GM23248 (cell line): ENCODE measurements at regions not wholly inside any gene's neighbourhood (a gene's known extent, or its start where the extent isn't known, plus 50 kb on each side); places are given as distances from the start of the nearest gene placed in this dataset.

ENCODE experiments used
- DNase-seq: peaks from one replicate; pipeline ENCODE4 v3.0.0-alpha.2; 2015
- H2AFZ ChIP-seq: fragments of 200-600 bp; sonication (generic); 2 replicates; pipeline ENCODE4 v1.6.1; 2016; ENCODE audit warnings: antibody characterized with exemption
- H3F3A ChIP-seq: fragments of 200-600 bp; sonication (generic); 2 replicates; pipeline ENCODE4 v1.6.1; 2016; ENCODE audit warnings: mild to moderate bottlenecking, antibody characterized with exemption, mixed run types; ENCODE audit not compliant: insufficient read depth
- H3K27ac ChIP-seq: fragments of 200-600 bp; sonication (generic); 2 replicates; pipeline ENCODE4 v1.5.1; 2016; ENCODE audit warnings: mild to moderate bottlenecking
- H3K27me3 ChIP-seq: fragments of 200-600 bp; sonication (generic); replicated peaks from 2 replicates; pipeline ENCODE4 v1.6.1; 2016; ENCODE audit warnings: mild to moderate bottlenecking; ENCODE audit not compliant: insufficient read depth
- H3K36me3 ChIP-seq: fragments of 200-600 bp; sonication (generic); 2 replicates; pipeline ENCODE4 v1.6.1; 2016; ENCODE audit warnings: low read depth, mild to moderate bottlenecking
- H3K4me1 ChIP-seq: fragments of 200-600 bp; sonication (generic); 2 replicates; pipeline ENCODE4 v1.6.1; 2016; ENCODE audit warnings: mild to moderate bottlenecking; ENCODE audit not compliant: insufficient read depth
- H3K4me2 ChIP-seq: fragments of 200-600 bp; sonication (generic); one replicate; pipeline ENCODE4 v1.6.1; 2016; ENCODE audit warnings: mild to moderate bottlenecking; ENCODE audit not compliant: unreplicated experiment
- H3K4me3 ChIP-seq: fragments of 200-600 bp; sonication (generic); 2 replicates; pipeline ENCODE4 v1.5.1; 2016; ENCODE audit warnings: mild to moderate bottlenecking
- H3K79me2 ChIP-seq: fragments of 200-600 bp; sonication (generic); 2 replicates; pipeline ENCODE4 v1.6.1; 2016; ENCODE audit warnings: mild to moderate bottlenecking; ENCODE audit not compliant: insufficient read depth
- H3K9ac ChIP-seq: fragments of 200-600 bp; sonication (generic); 2 replicates; pipeline ENCODE4 v1.6.1; 2016; ENCODE audit warnings: mild to moderate bottlenecking
- H3K9me2 ChIP-seq: fragments of 200-600 bp; sonication (generic); 2 replicates; pipeline ENCODE4 v1.6.1; 2016; ENCODE audit warnings: mixed run types, mild to moderate bottlenecking, moderate library complexity; ENCODE audit not compliant: insufficient read depth
- H3K9me3 ChIP-seq: fragments of 200-600 bp; sonication (generic); one replicate; pipeline ENCODE4 v1.6.1; 2017; ENCODE audit warnings: low read depth
- H4K20me1 ChIP-seq: fragments of 200-600 bp; sonication (generic); 2 replicates; pipeline ENCODE4 v1.6.0; 2016; ENCODE audit not compliant: insufficient read depth
- EZH2 ChIP-seq: fragments of 200-600 bp; sonication (generic); IDR thresholded peaks from 2 replicates; pipeline ENCODE4 v1.6.1; 2018; ENCODE audit warnings: antibody characterized with exemption, mild to moderate bottlenecking; ENCODE audit not compliant: insufficient read depth, poor library complexity, severe bottlenecking
- EZH2phosphoT487 ChIP-seq: fragments of 200-600 bp; sonication (generic); IDR thresholded peaks from 2 replicates; pipeline ENCODE4 v1.6.1; 2018; ENCODE audit warnings: antibody characterized with exemption, moderate library complexity, mild to moderate bottlenecking, low read depth; ENCODE audit not compliant: insufficient read depth
- WGBS, 2 experiments: methylation state at CpG; one replicate each; pipeline ENCODE4 v1.1.6; 2015 to 2017; ENCODE audit warnings: low lambda C conversion rate in 2 of 2, low coverage in 1 of 2; ENCODE audit errors: missing lambda C conversion rate in 2 of 2; 5-methylcytosine and 5-hydroxymethylcytosine counted together
- in situ Hi-C: fragments of 300-500 bp; cut with MboI; formaldehyde crosslinking; loops from 2 replicates; pipeline ENCODE4 v1.15.0; 2020

DNA sequence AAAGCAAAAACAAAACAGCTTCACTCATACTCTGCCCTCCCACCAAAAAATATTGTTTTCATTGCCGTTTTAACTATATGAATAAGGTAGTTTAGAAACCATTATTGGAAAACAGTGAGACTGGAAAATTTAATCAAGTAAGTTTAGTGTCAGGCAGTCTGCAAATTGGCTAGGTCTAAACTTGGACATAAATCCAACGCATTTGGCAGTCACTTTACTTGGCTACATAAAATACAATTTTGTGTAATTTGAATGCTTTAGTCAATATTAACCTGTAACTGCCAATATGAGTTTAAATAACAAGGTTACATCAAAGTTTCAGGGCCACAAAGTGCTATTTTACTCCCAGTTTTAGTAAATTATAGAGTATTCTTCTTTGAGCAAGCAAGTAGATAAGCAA, 202.3 kb upstream of the SLC38A2 start:
- no peaks in the 10 kb centered on the region for H3K79me2 ChIP-seq
- peaks cover 5% of the 10 kb centered on the region; the same call in 1 of the 2 replicates for H3F3A ChIP-seq
- H3K27ac ChIP-seq, result no peak overlapping the region
- H3K9me2 ChIP-seq, result no peaks in the 10 kb centered on the region
- in situ Hi-C loops, result no loop called here
- no peaks in the 10 kb centered on the region for H3K27me3 ChIP-seq
- H3K36me3 ChIP-seq, result no peaks in the 10 kb centered on the region
- H3K4me3 ChIP-seq, result no peak overlapping the region
- H3K9me3 ChIP-seq, result no peaks in the 10 kb centered on the region
- WGBS, 2 experiments, result 20 to 24% methylated on average over 2 of the region's 2 CpGs
- no peak overlapping the region; the same call in 1 of the 2 replicates for H2AFZ ChIP-seq
- TF ChIP-seq EZH2 (no peak), EZH2phosphoT487 (no peak)
- no peak overlapping the region for H3K9ac ChIP-seq
- no peak for DNase-seq
- no peak overlapping the region for H3K4me2 ChIP-seq
- H4K20me1 ChIP-seq, result no peaks in the 10 kb centered on the region
- H3K4me1 ChIP-seq, result peaks cover 15% of the 10 kb centered on the region

DNA sequence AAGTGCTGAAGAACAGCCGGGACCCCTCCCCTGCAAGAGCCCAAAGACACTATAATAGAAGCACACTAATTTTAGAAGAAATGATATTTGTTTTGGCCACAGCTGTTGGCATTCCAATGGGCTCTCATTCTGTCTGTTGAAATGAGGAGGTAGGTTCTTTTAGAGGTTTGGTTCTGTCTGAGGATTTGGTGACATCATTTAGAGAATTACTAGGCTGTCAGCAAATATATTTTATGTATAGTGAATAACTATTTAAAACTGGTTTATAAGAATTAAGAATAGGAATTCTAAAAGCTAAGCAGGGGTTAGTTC, 200.7 kb upstream of the SLC38A2 start:
- 7 to 13% methylated on average over 1 of the region's 1 CpG for WGBS, 2 experiments
- TF ChIP-seq EZH2, result no peak
- TF ChIP-seq EZH2phosphoT487, result no peak
- H3K36me3 ChIP-seq, result no peaks in the 10 kb centered on the region
- peaks cover 5% of the 10 kb centered on the region; the same call in 1 of the 2 replicates for H3F3A ChIP-seq
- H2AFZ ChIP-seq, result no peak overlapping the region
- no peak overlapping the region for H3K4me2 ChIP-seq
- no peaks in the 10 kb centered on the region for H3K27me3 ChIP-seq
- peaks cover 15% of the 10 kb centered on the region for H3K4me1 ChIP-seq
- H3K27ac ChIP-seq, result no peak overlapping the region
- DNase-seq, result peak; percentile 21
- H3K9me3 ChIP-seq, result no peaks in the 10 kb centered on the region
- no peak overlapping the region for H3K4me3 ChIP-seq
- no peaks in the 10 kb centered on the region for H4K20me1 ChIP-seq
- H3K79me2 ChIP-seq, result no peaks in the 10 kb centered on the region
- H3K9me2 ChIP-seq, result no peaks in the 10 kb centered on the region
- no peak overlapping the region for H3K9ac ChIP-seq
- in situ Hi-C loops, result no loop called here

DNA sequence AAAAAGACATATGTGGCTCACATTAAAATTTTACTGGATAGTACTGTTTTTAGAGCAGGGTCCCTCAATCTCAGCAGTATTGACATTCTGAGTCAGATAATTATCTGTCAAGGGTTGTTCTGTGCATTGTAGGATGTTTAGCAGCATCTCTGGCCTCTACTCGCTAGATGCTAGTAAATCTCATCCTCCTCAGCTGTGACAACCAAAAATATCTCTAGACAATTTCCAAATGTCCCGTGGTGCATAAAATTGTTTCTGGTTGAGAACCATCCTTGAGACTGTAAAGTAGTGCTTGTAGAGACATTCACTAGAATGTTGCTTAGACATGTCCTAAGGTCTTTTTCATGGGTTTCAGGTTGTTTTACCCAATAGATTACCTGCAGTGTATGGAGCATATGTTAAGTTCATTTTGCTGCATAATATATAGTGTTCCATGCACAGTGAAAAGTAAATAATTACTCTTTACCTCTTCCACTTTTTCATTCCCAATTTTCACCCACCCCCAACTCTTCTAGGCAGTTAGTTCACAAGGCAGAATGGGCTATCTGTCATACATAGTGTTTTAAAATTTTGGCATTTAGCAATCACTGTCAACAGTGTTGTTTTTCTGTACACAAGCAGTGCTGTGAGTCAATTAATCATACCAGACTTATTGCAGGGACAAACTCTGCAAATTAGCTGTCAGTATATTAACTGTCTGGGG, 200.2 kb upstream of the SLC38A2 start:
- no peaks in the 10 kb centered on the region for H3K79me2 ChIP-seq
- no peaks in the 10 kb centered on the region for H4K20me1 ChIP-seq
- H3K4me3 ChIP-seq, result no peak overlapping the region
- no peaks in the 10 kb centered on the region for H3K36me3 ChIP-seq
- TF ChIP-seq EZH2phosphoT487 (no peak), EZH2 (no peak)
- in situ Hi-C loops, result no loop called here
- H3K27ac ChIP-seq, result no peak overlapping the region
- H3F3A ChIP-seq, result peaks cover 5% of the 10 kb centered on the region; the same call in 1 of the 2 replicates
- H3K9me2 ChIP-seq, result no peaks in the 10 kb centered on the region
- H3K4me1 ChIP-seq, result peaks cover 15% of the 10 kb centered on the region
- no peak for DNase-seq
- no peak overlapping the region for H3K4me2 ChIP-seq
- no peaks in the 10 kb centered on the region for H3K27me3 ChIP-seq
- H3K9me3 ChIP-seq, result no peaks in the 10 kb centered on the region
- no peak overlapping the region for H2AFZ ChIP-seq
- H3K9ac ChIP-seq, result no peak overlapping the region
- 53 to 54% methylated on average over 2 of the region's 2 CpGs for WGBS, 2 experiments

DNA sequence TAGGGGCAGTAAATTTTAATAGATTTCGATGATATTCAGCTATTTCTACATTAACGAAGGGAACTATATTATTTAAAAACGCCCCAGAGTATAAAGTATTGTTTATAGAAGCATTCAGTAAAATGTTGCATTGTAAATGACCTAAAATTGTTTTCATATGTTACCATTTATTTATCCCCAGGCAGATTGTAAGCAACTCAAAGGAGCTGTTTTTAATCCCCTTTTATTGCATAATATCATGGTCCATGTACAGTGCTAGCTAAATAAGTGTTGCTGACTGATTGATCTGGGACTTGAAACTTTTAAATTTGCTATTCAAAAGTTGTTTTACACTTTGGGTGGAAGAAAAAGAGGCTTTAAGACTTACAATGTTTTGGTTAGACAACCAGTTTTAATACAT, 199.0 kb upstream of the SLC38A2 start:
- Histone ChIP-seq H3K4me1 (peaks cover 15% of the 10 kb centered on the region), H3K4me2 (no peak overlapping the region), H3K27ac (no peak overlapping the region), H4K20me1 (no peaks in the 10 kb centered on the region), H3K9me3 (no peaks in the 10 kb centered on the region), H3K36me3 (no peaks in the 10 kb centered on the region), H3K9ac (no peak overlapping the region), H3F3A (peaks cover 5% of the 10 kb centered on the region; the same call in 1 of the 2 replicates), H3K79me2 (no peaks in the 10 kb centered on the region), H3K27me3 (no peaks in the 10 kb centered on the region), H3K4me3 (no peak overlapping the region), H3K9me2 (no peaks in the 10 kb centered on the region), H2AFZ (peak overlapping the region; percentile 45; the same call in 1 of the 2 replicates)
- TF ChIP-seq EZH2 (no peak), EZH2phosphoT487 (no peak)
- DNase-seq, result no peak
- in situ Hi-C loops, result no loop called here
- WGBS, 2 experiments, result 19 to 21% methylated on average over 3 of the region's 3 CpGs
